ENCODE measurements at regions not wholly inside any gene's neighbourhood (a gene's known extent, or its start where the extent isn't known, plus 50 kb on each side); places are given as distances from the start of the nearest gene placed in this dataset.

GRCh38 chr5:27928060-27928459 lies 889.7 kb upstream of the CDH9 start:
- no peak for FAIRE-seq
- TF ChIP-seq TCF12 (IDR thresholded peaks at IDR 0.05; ENCODE audit: low read depth, low read length) (no peak), TBP (IDR thresholded peaks at IDR 0.05; ENCODE audit: low read depth, low read length) (no peak), NANOG (IDR thresholded peaks at IDR 0.05; ENCODE audit: insufficient read depth, low read depth, low read length, poor library complexity, severe bottlenecking) (no peak), CEBPB (IDR thresholded peaks at IDR 0.05; ENCODE audit: low read depth, low read length) (no peak), HDAC2 (IDR thresholded peaks at IDR 0.05; ENCODE audit: borderline replicate concordance in 1 of 2, low read depth in 2 of 2, low read length in 2 of 2) (no peak), KDM4A (IDR thresholded peaks at IDR 0.05; ENCODE audit: low read depth, low read length, severe bottlenecking) (no peak)
- TF ChIP-seq, protein P1, sequence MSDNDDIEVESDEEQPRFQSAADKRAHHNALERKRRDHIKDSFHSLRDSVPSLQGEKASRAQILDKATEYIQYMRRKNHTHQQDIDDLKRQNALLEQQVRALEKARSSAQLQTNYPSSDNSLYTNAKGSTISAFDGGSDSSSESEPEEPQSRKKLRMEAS (IDR thresholded peaks at IDR 0.05) = no peak

More at GRCh38 chr5:27928060-27928459, 889.7 kb upstream of the CDH9 start:
- 98% methylated on average over 2 of the region's 2 CpGs; no CpG with 5 or more reads in 1 of the 2 experiments for WGBS, 2 experiments (ENCODE audit: extremely low coverage in 1 of 2, insufficient coverage in 1 of 2, insufficient read length in 1 of 2, insufficient replicate concordance in 2 of 2, low coverage in 1 of 2, low lambda C conversion rate in 2 of 2, missing lambda C conversion rate in 1 of 2)
- H4K5ac ChIP-seq (ENCODE audit: insufficient read length, low read depth, low read length) = no peak overlapping the region
- no peaks in the 10 kb centered on the region for H3K36me3 ChIP-seq (ENCODE audit: control insufficient read depth in 2 of 4, insufficient read depth in 4 of 4, low read length in 3 of 4)
- H3K4me3 ChIP-seq (ENCODE audit: extremely low read depth in 1 of 4, insufficient read depth in 2 of 4, low read depth in 3 of 4, low read length in 4 of 4) = no peak overlapping the region
- POLR2A ChIA-PET (ENCODE audit: partially characterized antibody) = no interaction called here
- no peak overlapping the region for H2BK120ac ChIP-seq (replicated peaks; ENCODE audit: low read depth, low read length)
- H2BK15ac ChIP-seq (ENCODE audit: low read length) = no peak overlapping the region
- H4K20me1 ChIP-seq (replicated peaks in 1 of 2; ENCODE audit: control insufficient read depth in 1 of 2, insufficient read depth in 2 of 2, low read length in 2 of 2) = no peaks in the 10 kb centered on the region
- H3K27me3 ChIP-seq (replicated peaks in 1 of 4; ENCODE audit: control insufficient read depth in 3 of 4, extremely low read depth in 1 of 4, insufficient read depth in 3 of 4, low read length in 3 of 4) = no peaks in the 10 kb centered on the region
- H3K9me3 ChIP-seq (ENCODE audit: insufficient read depth in 2 of 2, low read depth in 1 of 2, low read length in 1 of 2) = no peaks in the 10 kb centered on the region
- no peak overlapping the region for H2AFZ ChIP-seq (ENCODE audit: low read length)
- no peak overlapping the region for H3K56ac ChIP-seq (replicated peaks; ENCODE audit: insufficient read length, low read depth, low read length)
- H4K91ac ChIP-seq (replicated peaks; ENCODE audit: insufficient read length, low read length) = no peak overlapping the region
- no peak overlapping the region for H3K9ac ChIP-seq (replicated peaks in 1 of 4; ENCODE audit: extremely low read depth in 1 of 4, low read depth in 3 of 4, low read length in 3 of 4)
- H2BK20ac ChIP-seq (ENCODE audit: low read length) = no peak overlapping the region
- DNase-seq (ENCODE audit: low read depth in 1 of 2, low spot score in 2 of 2) = no peak
- no peak overlapping the region for H2BK5ac ChIP-seq (ENCODE audit: low read depth, low read length)
- H3K4me2 ChIP-seq (ENCODE audit: insufficient read depth in 1 of 2, low read depth in 2 of 2, low read length in 2 of 2) = no peak overlapping the region
- H3K14ac ChIP-seq (ENCODE audit: insufficient read length) = no peak overlapping the region
- no peak overlapping the region for H3K18ac ChIP-seq (ENCODE audit: extremely low read depth, low read length)
- no peaks in the 10 kb centered on the region for H3K79me1 ChIP-seq (ENCODE audit: low read depth, low read length)
- H3K4me1 ChIP-seq (replicated peaks in 1 of 4; ENCODE audit: control insufficient read depth in 3 of 4, insufficient read depth in 4 of 4, low read length in 3 of 4) = no peaks in the 10 kb centered on the region
- no peak overlapping the region for H2AK5ac ChIP-seq (ENCODE audit: low read depth, low read length)
- no peak overlapping the region for H3K23ac ChIP-seq (ENCODE audit: insufficient read length)
- H3K4ac ChIP-seq (replicated peaks; ENCODE audit: insufficient read length, low read depth, low read length) = no peak overlapping the region
- no peak overlapping the region for H3K27ac ChIP-seq (ENCODE audit: low read depth, low read length)
- CTCF ChIA-PET (ENCODE audit: partially characterized antibody) = no interaction called here
- H2BK12ac ChIP-seq (ENCODE audit: low read depth, low read length) = no peak overlapping the region
- no peaks in the 10 kb centered on the region for H3K79me2 ChIP-seq (ENCODE audit: control insufficient read depth in 1 of 2, insufficient read depth in 2 of 2, low read length in 2 of 2)
- H4K8ac ChIP-seq (ENCODE audit: extremely low read depth, insufficient read depth, low read length) = no peak overlapping the region
- H3K23me2 ChIP-seq (ENCODE audit: low read depth, low read length) = no peaks in the 10 kb centered on the region

Data from H1 (cell line).